GM18868 (cell line): ENCODE measurements at regions not wholly inside any gene's neighbourhood (a gene's known extent, or its start where the extent isn't known, plus 50 kb on each side); places are given as distances from the start of the nearest gene placed in this dataset.

Source experiments
- ATAC-seq: cut with Tn5 transposase; IDR thresholded peaks from one replicate; pipeline ENCODE4 v1.9.1; 2021; ENCODE audit warnings: mild to moderate bottlenecking, moderate library complexity; ENCODE audit not compliant: unreplicated experiment

DNA sequence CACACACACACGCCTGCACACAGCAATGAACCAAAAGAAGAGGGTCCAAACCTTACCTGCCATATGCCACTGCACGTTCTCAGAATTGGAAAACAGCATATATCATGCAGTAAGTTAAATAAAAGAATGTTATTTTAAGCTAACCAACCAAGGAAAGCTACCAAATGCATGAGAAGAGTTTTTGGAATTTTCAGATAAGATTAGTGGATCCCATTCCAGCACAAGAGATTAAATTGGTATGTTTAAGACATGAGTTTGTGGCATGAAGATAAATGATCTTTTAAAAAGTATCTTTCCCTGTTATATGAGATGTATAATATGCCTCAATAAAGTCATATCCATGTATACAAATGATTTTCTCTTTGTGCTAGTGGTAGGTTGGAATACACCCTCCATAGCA is 811.4 kb downstream of the NR2F2 start:
- no peak for ATAC-seq

- ATAC-seq = no peak
Observed at GRCh38 chr15:97143592-97144376, 813.3 kb downstream of the NR2F2 start.

DNA sequence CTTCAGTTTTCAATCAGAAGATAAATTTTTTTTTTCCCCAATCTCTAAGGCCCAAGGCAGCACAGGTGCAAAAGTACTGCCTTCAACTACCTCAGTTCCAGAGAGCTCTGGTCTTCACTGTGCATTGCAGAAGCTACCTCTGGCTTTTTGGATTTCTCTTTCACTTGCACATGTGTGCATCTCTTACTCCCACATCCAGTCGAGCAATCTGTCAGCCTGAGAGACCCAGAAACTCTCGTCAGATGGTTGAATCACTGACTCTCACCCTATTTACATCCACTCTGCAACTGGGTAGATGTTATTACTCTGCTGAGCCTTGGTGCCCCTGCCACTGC is 813.8 kb downstream of the NR2F2 start:
- ATAC-seq = no peak

- ATAC-seq = no peak
Observed at GRCh38 chr15:97146929-97147870, 813.3 kb upstream of the ARRDC4 start.

- ATAC-seq = no peak
Observed at GRCh38 chr15:97153356-97153965, 807.0 kb upstream of the ARRDC4 start.

DNA sequence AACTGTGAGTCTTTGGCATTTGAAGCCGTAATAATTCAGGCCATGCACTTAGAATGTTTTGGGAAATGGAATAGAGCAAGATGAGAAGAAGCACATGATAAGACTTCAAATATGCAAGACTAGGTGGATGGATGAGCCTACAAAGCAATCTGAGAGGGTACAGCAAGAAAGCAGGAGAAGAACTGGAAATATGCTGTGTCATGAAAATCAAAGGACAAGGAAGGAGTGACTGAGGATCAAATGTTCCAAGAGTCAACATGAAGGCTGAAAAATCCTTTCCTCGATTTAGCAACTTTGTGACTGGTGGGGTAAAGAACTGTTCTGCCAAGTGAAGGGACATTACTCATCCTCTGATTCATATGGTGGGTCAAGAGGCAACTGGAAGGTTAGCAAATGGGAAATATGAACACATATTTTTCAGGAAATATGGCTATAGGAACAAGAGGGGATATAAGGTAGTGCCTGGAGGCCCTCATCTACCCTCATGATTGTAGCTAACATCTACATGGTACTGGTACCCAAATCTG is 803.7 kb upstream of the ARRDC4 start:
- no peak for ATAC-seq

DNA sequence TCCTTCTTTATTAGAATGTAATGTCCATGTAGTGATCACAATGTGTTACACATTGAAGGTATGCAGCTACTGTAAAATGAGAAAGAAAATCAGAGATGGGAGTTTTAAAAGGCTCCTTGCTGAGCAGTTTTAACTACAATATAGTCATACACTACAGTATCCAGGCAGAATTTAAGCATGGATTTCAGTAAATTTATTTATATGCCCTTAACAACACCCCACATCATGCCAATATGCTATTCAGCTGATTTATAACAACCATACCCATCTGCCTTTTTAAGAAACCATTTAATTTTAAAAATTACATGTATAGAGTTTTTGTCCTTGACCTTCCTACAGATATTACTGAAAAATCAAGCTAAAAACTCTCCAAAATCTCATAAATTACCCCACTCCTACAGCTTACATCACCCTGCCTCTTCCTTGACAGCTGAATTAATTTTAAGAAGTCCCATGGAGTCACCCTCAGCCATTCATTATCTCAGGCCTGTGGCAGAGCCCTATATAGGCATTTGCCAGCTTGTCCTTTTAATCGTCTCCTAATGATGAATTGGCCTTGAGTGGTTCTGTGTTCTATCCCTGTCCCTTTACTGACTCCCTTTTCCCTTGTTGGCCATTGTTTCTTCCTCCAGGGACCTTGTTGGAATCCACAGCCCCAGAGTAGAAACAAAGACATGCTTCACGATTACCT is 797.6 kb upstream of the ARRDC4 start:
- ATAC-seq = no peak

GRCh38 chr15:97165205-97165604 is 795.3 kb upstream of the ARRDC4 start:
- no peak for ATAC-seq

- no peak for ATAC-seq
Observed at GRCh38 chr15:97168704-97169475, 791.6 kb upstream of the ARRDC4 start.

DNA sequence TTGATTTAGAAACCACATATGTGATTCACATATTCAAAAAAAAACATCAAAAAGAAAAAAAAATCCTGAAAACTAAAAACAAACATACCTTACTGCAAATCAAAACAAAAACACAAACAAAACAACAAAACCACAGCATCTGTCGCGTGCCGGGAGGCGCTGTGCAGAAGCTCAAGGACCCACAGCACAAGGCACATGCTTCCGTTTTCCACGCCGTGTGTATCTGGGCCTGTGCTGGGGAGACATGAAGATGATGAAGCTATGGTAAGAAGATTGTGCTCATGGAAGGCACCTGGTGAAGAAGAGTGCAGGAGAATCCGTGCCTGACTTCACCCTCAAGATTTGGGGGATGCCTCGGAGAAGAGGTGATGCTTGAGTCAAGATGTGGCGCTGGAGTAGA is 788.9 kb upstream of the ARRDC4 start:
- no peak for ATAC-seq

- no peak for ATAC-seq
Observed at GRCh38 chr15:97174886-97175540, 785.5 kb upstream of the ARRDC4 start.

- ATAC-seq = no peak
Observed at GRCh38 chr15:97177151-97177577, 783.3 kb upstream of the ARRDC4 start.

DNA sequence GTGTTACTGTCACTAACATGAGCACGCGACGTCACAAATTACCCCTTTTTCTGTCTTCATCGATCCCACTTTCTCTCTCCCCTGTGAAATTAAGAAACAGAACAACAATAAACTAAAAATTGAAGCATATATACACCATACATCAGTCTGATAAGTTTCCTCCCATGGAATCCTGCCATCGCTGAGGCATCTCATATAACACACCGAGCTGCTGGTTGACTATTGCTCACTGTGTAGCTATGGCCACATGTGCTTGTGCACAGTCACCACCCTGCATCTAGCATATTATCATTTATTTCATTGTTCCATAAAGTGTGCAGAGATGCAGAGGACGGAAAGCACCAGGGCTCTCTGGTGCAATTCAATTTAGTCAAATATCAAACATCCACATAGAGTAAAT is 777.9 kb upstream of the ARRDC4 start:
- ATAC-seq = no peak

- no peak for ATAC-seq
Observed at GRCh38 chr15:97189162-97189780, 771.2 kb upstream of the ARRDC4 start.

DNA sequence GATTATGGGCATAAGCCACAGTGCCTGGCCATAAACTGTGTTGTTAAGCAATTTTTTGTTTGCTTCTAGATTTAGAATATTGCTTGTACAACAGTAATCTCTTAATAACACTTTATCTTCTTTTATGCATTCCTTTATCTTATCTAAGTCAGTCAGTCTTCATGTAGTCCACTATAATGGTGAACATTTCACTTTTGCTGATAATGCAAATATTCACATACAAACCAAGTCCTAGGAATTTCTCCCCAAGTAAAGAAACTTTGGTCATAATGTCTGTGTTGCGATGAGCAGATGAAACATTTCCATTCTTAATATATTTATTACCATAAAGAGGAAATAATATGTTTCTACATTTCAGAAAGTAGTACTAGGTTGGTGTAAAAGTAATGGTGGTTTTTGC is 765.8 kb upstream of the ARRDC4 start:
- ATAC-seq = no peak

DNA sequence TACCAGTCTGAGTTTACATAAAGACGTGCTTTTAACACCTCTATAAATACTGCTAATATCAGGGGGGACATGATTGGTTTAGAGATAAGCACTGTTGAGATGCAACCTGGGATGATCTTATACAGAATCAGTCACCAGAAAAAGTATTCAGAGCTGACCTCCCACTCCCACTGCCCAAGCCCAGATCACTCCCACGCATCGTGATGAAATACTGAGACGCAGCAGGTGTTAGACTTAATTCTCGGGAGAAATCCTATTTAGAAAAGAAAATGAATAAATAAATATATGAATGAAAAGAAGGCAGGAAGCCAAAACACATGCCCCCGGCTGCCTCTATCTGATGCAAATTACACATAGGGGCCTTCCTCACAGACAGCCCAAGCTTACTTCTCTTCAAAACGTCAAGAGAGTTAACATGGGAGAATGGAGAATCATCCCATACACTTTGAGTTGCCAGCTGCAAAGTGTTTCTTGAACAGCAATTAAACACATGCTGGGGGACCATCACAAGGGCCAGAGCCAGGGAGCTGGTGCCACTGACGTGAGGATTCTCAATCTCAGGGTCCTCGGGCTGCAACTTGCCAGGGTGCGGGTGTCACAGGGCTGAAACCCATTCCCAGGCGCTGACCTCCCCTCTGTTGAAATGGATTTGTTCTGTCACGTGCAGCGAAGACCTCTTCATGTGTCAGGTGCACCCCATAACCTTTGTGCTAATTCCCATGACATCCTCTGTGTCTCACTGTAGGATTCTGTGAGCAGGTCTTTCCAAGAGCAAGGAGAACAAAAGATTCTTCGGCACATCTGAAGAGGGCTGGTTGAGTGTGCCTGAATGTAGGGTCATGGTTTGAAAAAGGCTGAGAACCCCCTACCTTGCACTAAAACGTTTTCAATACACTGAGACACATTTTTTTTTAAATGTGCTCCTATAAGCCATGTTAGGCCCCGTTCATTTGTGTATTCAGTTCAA is 764.2 kb upstream of the ARRDC4 start:
- no peak for ATAC-seq

GRCh38 chr15:97199393-97200051 is 761.0 kb upstream of the ARRDC4 start:
- no peak for ATAC-seq
